BJ (cell line): ENCODE measurements at regions not wholly inside any gene's neighbourhood (a gene's known extent, or its start where the extent isn't known, plus 50 kb on each side); places are given as distances from the start of the nearest gene placed in this dataset.

Experiments used
- CTCF ChIA-PET: fragments of 350-600 bp; formaldehyde crosslinking; extraction: SDS; loops from one replicate; lab custom pipeline; 2021; ENCODE audit warnings: antibody characterized with exemption, inconsistent platforms; lab: Yijun Ruan, JAX
- POLR2A ChIA-PET: fragments of 300-600 bp; sonication (Branson Sonifier 250); formaldehyde crosslinking; extraction: SDS; loops from one replicate; lab custom pipeline; 2021; ENCODE audit warnings: antibody characterized with exemption; lab: Charles Lee
- DNase-seq: peaks from one replicate; pipeline ENCODE4 v3.0.0-alpha.2; 2011; ENCODE audit warnings: low read depth
- H3K27me3 ChIP-seq: 2 replicates; pipeline ENCODE4 v1.6.0; 2011; ENCODE audit warnings: low read length; ENCODE audit not compliant: control insufficient read depth, insufficient read depth
- H3K36me3 ChIP-seq: 2 replicates; pipeline ENCODE4 v1.5.1; 2011; ENCODE audit warnings: low read length; ENCODE audit not compliant: control insufficient read depth, insufficient read depth
- H3K4me3 ChIP-seq: 2 replicates; pipeline ENCODE4 v1.5.1; 2011; ENCODE audit warnings: low read depth, mild to moderate bottlenecking, control low read depth, low read length
- TF ChIP-seq, protein P1 (sequence below): IDR thresholded peaks from 2 replicates; pipeline ENCODE4 v1.5.1; 2011; ENCODE audit warnings: low read depth, mild to moderate bottlenecking, control low read depth, inconsistent platforms, low read length, moderate library complexity; ENCODE audit not compliant: insufficient read depth

GRCh38 chr17:71976011-71976649 is 144.7 kb upstream of the SOX9 start:
- Histone ChIP-seq H3K27me3 (no peaks in the 10 kb centered on the region), H3K36me3 (no peaks in the 10 kb centered on the region), H3K4me3 (no peak overlapping the region; the same call in 1 of the 2 replicates)
- POLR2A ChIA-PET: interaction anchor here (0.7 kb wide), 1 partner anchor 9 kb away, joined by 3 read pairs; no protein-coding TSS in a partner anchor
- TF ChIP-seq, protein P1, sequence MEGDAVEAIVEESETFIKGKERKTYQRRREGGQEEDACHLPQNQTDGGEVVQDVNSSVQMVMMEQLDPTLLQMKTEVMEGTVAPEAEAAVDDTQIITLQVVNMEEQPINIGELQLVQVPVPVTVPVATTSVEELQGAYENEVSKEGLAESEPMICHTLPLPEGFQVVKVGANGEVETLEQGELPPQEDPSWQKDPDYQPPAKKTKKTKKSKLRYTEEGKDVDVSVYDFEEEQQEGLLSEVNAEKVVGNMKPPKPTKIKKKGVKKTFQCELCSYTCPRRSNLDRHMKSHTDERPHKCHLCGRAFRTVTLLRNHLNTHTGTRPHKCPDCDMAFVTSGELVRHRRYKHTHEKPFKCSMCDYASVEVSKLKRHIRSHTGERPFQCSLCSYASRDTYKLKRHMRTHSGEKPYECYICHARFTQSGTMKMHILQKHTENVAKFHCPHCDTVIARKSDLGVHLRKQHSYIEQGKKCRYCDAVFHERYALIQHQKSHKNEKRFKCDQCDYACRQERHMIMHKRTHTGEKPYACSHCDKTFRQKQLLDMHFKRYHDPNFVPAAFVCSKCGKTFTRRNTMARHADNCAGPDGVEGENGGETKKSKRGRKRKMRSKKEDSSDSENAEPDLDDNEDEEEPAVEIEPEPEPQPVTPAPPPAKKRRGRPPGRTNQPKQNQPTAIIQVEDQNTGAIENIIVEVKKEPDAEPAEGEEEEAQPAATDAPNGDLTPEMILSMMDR: no peak
- peak; percentile 86 for DNase-seq
- CTCF ChIA-PET: no interaction called here

DNA sequence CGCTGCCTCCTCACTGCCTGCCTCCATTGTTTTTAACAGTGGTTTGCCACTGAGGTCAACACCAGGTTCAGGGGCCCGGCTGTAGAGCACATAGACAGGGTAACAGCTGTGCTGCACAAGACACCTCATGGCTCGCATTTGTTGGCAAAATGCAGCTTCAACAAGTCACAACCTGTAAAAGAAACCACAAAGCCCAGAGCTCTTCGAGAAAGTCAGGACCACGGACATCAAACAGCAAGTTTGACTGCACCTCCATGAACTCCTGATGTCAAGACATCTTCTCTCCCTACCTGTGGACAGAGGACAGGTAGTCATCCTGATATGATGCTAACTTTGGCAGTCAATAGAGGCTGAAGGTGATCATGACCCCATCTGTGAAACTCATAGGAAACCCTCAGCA is 142.4 kb upstream of the SOX9 start:
- no peak for DNase-seq
- Histone ChIP-seq H3K27me3 (no peaks in the 10 kb centered on the region), H3K4me3 (no peak overlapping the region), H3K36me3 (no peaks in the 10 kb centered on the region)
- ChIA-PET POLR2A (no interaction called here), CTCF (no interaction called here)
- TF ChIP-seq, protein P1: no peak

GRCh38 chr17:71980171-71980570 is 140.6 kb upstream of the SOX9 start:
- CTCF ChIA-PET: no interaction called here
- no peaks in the 10 kb centered on the region for H3K27me3 ChIP-seq
- no peak overlapping the region for H3K4me3 ChIP-seq
- POLR2A ChIA-PET: interaction anchor here (0.6 kb wide), 1 partner anchor 630 kb away, joined by 3 read pairs; no protein-coding TSS in a partner anchor
- TF ChIP-seq, protein P1: no peak
- no peak for DNase-seq
- no peaks in the 10 kb centered on the region for H3K36me3 ChIP-seq

- TF ChIP-seq, protein P1: no peak
- ChIA-PET POLR2A (no interaction called here), CTCF (no interaction called here)
- Histone ChIP-seq H3K4me3 (no peak overlapping the region), H3K36me3 (no peaks in the 10 kb centered on the region), H3K27me3 (no peaks in the 10 kb centered on the region)
- no peak for DNase-seq
Measured at GRCh38 chr17:71983828-71984227, 137.0 kb upstream of the SOX9 start.

DNA sequence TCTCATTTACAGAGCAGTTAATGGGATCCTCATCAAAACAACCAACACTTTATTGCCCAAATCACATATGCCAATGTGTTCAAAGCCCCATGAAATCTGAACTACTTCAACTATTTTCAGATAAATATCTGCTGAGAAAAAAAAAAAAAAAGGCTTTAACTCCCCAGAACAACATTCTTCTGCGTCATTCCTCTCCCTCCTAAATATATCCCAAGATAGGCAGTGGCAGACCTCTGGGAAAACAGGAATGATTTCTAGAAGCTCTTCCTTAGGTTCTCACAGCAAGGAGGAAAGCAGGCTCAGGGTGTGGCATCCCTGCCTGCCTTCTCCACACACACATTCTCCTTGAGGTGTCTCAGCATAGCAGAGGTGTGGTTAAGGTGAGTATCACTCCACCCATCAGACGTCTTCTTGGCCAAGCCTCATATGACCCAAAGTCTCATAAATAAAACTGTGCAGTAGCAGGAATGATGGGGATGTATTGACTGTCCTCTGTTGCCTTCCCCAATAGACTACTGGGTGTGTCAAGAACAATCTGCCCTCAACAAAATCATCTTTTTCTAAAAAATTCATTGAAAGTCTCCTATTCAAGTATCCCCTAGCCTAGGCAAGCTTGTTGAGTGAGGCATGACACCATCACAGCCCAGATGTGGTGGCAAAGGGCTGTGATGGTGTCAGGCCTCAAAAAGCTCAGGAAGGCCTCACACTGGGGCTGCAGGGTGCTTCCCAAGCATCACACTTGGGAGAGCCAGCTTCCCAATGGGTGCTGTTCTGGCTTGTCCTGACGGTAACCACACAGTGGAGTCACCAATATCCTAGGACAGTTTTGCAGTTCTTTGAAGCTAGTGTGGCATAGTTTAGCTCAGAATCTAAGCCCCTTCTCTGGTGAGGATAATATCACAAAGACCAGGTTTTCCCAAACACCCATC is 135.4 kb upstream of the SOX9 start:
- POLR2A ChIA-PET: interaction anchor here (0.6 kb wide), 1 partner anchor 9 kb away, joined by 3 read pairs; no protein-coding TSS in a partner anchor
- TF ChIP-seq, protein P1: no peak
- no peak for DNase-seq
- Histone ChIP-seq H3K36me3 (no peaks in the 10 kb centered on the region), H3K4me3 (no peak overlapping the region), H3K27me3 (no peaks in the 10 kb centered on the region)
- CTCF ChIA-PET: no interaction called here
